CD4-positive, alpha-beta T cell treated with Interleukin-2 at 100 ng/mL for 4 hours (primary cell): ENCODE measurements at regions not wholly inside any gene's neighbourhood (a gene's known extent, or its start where the extent isn't known, plus 50 kb on each side); places are given as distances from the start of the nearest gene placed in this dataset.

Source experiments
- DNase-seq: peaks from one replicate; pipeline ENCODE4 v3.0.0-alpha.2; 2020; ENCODE audit warnings: low spot score

DNA sequence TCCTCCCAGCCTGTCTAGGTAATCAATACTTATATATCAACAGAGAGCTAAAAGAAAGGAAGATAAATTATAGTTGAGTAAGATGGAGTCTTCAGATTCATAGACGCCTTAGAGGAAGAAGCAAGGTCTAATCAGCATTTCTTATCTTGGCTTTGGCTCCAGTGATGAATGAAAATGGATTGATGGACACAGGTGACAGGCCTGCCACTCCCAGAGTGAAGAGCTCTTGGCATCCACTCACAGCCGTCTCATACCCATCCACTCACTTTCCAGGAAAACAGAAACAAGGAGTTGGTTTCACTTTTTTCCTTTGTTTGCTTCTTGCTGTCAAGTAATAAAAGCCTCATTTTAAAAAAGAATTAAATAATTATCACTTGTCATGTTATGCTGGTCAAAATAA is 168.2 kb downstream of the MFSD1 start:
- DNase-seq = no peak

DNA sequence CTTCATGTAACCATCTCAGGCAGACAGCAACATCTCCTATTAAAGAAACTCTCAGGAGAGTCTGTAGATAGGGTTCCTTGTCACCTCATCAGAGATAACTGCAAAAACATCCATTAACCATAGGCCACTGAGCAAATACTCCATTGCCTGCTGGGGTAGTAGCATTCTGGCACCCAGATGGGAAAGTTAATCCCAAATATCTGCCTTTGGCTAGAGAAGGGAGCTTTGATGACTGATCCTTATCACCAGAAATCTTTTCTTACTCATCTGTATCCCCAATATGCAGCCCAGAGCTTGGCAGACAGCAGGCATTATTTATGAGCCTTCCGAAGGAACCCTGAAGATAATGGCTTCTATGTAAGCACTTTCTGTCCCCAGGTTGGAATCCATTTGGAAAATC is 173.1 kb downstream of the MFSD1 start:
- DNase-seq = no peak

DNA sequence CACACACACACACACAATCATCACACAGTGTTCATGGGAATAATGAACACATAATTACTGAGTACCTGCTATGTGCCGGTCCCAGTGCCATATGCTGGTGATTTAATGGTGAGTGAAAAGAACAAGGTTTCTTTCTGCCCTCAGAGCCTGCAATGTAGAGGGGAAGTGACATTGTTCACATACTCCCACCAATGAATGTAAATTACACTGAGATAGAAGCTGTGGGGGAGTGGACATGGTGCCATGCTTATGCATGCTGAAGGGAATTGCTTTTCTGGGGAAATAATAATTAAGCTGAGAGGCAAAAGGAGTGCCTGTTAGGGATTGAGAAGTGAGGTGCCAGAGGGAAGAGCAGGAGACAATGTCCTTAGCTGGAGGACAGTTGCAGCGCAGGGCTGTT is 175.1 kb downstream of the MFSD1 start:
- no peak for DNase-seq

DNA sequence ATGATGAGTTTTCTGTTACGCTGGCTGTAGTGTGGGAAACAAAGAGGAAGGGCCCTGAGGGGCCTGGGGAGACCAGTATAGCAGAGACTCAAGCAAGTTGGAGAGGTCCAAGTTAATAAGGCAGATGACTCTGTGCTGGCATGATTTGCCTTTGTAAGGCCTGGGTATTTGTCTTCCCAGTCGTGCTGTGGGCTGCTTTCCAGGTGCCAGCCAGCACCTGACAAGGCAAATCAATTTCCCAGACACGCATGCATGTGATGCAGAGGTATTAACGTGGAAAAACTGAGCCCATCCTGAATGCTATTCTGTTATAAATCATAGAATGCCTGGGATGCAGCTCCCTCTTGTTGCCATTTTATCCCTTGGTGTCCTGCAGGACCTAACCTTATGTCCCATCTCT is 175.6 kb downstream of the MFSD1 start:
- no peak for DNase-seq

- no peak for DNase-seq
Observed at GRCh38 chr3:158983216-158984099, 181.6 kb downstream of the MFSD1 start.

DNA sequence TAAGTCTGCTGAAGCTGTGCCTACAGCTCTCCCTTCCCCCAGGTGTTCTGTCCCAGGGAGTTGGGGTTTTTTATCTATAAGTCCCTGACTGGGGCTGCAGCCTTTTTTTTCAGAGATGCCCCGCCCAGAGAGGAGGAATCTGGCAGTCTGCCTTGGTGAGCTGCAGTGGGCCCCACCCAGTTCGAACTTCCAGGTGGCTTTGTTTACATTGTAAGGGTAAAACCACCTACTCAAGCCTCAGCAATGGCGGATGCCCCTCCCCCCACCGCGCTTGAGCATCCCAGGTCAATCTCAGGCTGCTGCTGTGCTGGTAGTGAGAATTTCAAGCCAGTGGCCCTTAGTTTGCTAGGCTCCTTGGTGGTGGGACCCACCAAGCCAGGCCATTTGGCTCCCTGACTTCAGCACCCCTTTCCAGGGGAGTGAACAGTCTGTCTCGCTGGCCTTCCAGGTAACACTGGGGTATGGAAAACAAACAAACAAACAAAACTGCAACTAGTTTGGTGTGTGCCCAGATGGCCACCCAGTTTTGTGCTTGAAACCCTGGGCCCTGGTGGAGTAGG is 189.4 kb downstream of the MFSD1 start:
- no peak for DNase-seq

DNA sequence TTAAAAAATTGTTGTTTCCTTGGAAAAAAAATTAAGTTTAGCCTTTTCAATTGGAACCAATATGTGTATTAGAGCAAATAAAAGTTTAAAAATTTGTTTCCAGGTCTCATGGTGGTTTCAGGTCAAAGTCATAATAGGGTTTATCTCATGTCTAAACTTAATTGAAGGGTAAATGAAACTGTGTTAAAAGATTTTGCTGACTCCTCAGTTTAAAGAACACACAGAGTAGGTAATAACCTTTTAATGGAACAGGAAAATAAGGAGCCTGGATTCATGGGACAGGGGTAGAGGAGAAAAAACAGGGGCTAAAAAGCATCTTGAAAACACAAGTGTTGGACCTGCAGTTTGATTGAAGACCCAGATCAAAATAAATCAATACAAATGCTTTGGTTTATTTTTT is 190.6 kb downstream of the MFSD1 start:
- no peak for DNase-seq

DNA sequence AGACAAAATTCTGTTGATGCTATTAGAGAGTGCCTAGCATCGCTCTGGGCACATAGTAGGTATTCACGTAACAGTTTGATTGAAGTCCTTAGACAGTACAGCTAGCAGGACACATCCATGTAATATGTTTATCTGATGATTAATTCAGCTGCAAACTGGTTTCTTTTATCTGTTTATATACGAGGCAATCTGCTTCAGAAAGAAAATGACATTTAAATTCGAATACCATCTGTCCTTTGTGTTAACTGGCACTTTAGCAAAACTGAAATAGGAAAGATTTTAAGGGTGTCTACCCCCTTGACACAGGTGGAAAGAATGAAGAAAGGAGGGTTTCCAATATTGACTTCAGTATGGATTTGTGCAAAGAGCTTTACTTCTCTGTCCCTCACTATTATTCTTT is 192.5 kb downstream of the MFSD1 start:
- DNase-seq = no peak

DNA sequence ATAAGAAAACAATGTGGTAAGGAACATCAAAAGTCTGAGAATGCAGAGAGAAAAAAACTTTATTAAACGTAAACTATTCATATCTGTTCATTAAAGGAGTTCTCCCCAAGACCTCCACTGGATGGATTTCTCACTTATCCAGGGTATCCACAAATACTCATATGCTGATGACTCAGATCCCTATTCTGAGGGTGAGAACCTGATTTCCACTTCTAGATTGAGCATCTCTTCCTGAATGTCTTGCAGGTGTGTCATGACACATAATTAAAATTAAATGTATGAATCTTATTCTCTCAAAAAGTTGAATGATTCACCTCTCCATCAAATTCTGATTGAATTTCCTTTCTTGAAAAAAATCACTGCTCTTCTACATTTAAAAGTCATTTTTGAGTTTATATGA is 199.9 kb downstream of the MFSD1 start:
- DNase-seq = no peak

DNA sequence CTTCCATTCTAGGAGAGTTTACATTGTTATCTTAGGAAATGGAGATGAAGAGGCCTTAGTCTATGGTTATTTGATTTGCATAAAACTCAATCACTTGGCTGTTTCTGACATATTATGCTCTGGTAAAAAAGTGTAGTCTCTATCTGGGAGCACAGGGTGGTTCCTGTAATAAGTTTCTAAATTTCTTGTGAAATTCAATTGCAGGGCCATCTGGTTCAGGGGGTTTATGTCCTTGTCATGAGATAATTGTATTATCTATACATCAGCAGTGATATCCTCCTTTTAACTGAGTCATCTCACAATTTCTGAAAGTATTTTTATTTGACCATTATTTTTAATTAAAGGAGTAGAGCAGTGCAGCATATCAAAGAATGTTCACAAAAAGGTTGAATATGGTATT is 203.3 kb downstream of the MFSD1 start:
- no peak for DNase-seq

GRCh38 chr3:159007331-159007730 is 205.5 kb downstream of the MFSD1 start:
- no peak for DNase-seq

GRCh38 chr3:159008401-159008800 is 206.5 kb downstream of the MFSD1 start:
- no peak for DNase-seq

DNA sequence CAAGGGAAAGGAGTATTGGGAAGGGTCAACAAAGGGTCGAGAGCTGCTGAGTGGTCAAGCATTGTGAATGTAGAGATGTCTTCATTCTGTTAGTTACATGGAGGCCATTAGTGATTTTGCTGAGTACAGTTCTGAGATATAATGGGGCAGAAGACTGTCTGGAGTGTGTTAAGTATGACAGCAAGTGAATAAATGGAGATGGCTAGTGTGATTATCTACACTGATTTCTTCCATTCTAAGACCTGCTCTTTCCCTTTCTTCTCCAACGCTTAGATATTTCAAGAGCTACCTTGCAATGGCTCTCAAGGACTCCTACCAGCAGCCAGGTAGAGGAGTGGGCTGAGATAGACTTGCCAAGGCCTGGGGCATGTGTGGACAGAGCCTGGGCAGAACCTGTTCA is 216.5 kb downstream of the MFSD1 start:
- DNase-seq = no peak

- no peak for DNase-seq
Observed at GRCh38 chr3:159025733-159026132, 223.9 kb downstream of the MFSD1 start.

DNA sequence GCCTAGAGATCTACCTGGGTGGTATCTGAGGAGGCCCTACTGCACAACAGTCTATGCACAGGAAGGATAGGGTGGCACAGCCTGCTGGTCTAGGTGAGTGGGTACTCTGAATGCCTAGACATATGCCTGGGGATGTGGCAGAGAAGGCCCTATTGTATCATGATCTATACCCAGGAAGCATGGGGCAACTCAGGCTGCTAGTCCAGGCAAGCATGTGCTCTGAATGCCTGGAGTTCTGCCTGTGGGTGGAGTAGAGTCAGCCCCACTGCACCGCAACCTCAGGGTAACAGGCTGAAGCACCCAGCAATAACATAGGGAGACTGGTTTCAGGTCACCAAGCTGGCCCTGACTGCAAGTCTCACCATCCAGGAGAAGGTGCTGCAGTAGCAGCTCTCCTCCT is 224.7 kb downstream of the MFSD1 start:
- no peak for DNase-seq

GRCh38 chr3:159028706-159029105 is 226.9 kb downstream of the MFSD1 start:
- no peak for DNase-seq

DNA sequence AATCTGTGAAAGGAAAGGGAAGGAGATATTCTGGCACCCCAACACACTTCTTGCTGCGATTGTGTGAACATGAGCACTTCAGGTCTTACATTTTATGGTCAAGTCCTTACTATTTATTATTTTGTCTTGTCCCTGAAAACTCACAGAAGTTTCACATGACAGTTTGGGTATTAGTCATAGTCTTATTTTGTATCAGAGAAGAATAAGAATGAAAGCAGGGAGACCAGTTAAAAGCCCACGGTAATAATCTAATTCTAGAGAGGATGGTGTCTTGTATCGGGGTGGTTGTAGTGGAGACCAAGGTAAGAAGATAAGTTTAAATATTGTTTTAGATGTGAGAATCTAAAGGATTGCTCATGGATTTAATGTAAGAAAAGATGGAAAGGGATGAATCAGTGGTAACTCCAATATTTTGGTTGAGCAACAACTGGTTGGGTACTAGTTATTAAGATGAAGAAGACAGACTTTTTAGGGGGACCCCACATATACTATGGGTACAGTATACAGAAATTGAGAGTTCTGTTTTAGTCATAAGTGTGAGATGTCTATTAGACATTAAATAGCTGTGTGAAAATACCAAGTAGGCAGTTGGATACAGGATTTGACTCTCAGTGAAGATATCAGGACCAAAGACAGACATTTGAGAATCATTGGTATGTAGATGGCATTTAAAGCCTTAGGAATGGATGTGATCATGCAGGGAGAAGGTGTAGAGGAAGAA is 227.6 kb downstream of the MFSD1 start:
- no peak for DNase-seq

- DNase-seq = no peak
Observed at GRCh38 chr3:159030138-159030670, 228.3 kb downstream of the MFSD1 start.

GRCh38 chr3:159030886-159031679 is 229.2 kb downstream of the MFSD1 start:
- DNase-seq = no peak

GRCh38 chr3:159032311-159032710 is 230.5 kb downstream of the MFSD1 start:
- no peak for DNase-seq

DNA sequence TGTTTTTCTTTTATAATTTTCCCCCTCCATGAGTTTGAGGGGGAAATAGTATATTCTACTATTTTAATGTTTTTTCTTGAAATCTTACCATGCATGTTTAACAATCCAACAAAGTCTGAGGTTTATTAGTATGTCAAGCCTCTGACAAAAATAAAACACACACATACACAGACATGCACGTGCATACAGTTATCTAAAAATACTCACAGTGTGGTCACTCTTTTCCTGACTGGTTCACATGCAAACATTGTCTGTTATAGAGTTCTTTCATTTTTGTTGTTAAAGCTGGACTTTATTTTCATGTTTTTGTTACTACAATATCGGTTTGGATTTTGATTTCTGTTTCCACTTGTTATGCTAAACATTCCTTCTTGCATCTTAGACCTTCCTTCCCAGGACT is 236.6 kb downstream of the MFSD1 start:
- no peak for DNase-seq

GRCh38 chr3:159039286-159039685 is 237.4 kb downstream of the MFSD1 start:
- DNase-seq = no peak
